DND-41 (cell line): ENCODE measurements at regions not wholly inside any gene's neighbourhood (a gene's known extent, or its start where the extent isn't known, plus 50 kb on each side); places are given as distances from the start of the nearest gene placed in this dataset.

Experiments
- EZH2 ChIP-seq: IDR thresholded peaks from 3 replicates; pipeline ENCODE4 v1.6.1; 2012; ENCODE audit warnings: borderline replicate concordance, low read depth, mild to moderate bottlenecking, moderate library complexity, low read length, inconsistent platforms; ENCODE audit not compliant: severe bottlenecking
- TF ChIP-seq, protein P1 (sequence below): IDR thresholded peaks from 2 replicates; pipeline ENCODE4 v1.5.1; 2012; ENCODE audit warnings: borderline replicate concordance, low read length, moderate library complexity, mild to moderate bottlenecking; ENCODE audit not compliant: poor library complexity, severe bottlenecking; ENCODE audit errors: extremely low read depth

DNA sequence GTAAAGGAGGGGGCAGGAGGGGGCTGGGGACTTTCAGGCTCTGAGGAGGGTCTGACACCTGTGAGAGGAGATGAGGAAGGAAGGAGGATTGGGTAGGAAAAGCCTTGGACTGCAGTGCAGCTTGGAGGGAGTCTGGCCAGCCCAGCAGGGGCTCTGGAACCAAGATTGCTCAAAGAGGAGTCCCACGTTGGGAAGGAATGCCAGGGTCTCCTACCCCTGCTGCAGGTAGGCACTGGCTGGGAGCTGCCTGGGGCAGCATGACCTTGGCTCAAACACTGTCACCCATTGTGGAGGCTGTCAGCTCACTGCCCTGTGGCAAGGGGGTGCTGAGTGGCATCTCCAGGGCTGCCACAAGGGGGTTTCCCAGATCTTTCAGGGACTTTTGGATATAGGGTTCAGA, 94.5 kb downstream of the RPS6KA4 start:
- TF ChIP-seq, protein P1, sequence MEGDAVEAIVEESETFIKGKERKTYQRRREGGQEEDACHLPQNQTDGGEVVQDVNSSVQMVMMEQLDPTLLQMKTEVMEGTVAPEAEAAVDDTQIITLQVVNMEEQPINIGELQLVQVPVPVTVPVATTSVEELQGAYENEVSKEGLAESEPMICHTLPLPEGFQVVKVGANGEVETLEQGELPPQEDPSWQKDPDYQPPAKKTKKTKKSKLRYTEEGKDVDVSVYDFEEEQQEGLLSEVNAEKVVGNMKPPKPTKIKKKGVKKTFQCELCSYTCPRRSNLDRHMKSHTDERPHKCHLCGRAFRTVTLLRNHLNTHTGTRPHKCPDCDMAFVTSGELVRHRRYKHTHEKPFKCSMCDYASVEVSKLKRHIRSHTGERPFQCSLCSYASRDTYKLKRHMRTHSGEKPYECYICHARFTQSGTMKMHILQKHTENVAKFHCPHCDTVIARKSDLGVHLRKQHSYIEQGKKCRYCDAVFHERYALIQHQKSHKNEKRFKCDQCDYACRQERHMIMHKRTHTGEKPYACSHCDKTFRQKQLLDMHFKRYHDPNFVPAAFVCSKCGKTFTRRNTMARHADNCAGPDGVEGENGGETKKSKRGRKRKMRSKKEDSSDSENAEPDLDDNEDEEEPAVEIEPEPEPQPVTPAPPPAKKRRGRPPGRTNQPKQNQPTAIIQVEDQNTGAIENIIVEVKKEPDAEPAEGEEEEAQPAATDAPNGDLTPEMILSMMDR = no peak
- no peak for TF ChIP-seq EZH2
